ENCODE measurements at regions not wholly inside any gene's neighbourhood (a gene's known extent, or its start where the extent isn't known, plus 50 kb on each side); places are given as distances from the start of the nearest gene placed in this dataset.

DNA sequence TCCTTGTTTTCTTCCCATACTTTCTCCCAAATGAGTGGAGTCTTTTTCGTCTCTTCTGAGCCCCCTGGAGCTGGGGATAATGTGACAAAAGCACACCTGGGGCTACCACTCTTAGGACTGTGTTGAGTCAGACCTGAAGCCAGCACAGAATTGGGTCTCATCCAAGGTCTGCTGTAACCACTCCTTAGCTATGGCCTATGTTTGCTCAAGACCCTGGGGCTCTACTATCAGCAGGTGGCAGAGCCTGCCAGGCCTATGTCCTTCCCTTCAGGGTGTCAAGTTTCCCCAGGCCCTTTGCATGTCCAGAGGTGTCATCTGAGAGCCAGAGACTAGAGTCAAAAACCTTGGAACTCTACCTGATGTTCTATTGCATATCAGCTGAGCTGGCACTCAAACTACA is 335.7 kb downstream of the DDX10 start (continued):
- TF ChIP-seq, protein P1, sequence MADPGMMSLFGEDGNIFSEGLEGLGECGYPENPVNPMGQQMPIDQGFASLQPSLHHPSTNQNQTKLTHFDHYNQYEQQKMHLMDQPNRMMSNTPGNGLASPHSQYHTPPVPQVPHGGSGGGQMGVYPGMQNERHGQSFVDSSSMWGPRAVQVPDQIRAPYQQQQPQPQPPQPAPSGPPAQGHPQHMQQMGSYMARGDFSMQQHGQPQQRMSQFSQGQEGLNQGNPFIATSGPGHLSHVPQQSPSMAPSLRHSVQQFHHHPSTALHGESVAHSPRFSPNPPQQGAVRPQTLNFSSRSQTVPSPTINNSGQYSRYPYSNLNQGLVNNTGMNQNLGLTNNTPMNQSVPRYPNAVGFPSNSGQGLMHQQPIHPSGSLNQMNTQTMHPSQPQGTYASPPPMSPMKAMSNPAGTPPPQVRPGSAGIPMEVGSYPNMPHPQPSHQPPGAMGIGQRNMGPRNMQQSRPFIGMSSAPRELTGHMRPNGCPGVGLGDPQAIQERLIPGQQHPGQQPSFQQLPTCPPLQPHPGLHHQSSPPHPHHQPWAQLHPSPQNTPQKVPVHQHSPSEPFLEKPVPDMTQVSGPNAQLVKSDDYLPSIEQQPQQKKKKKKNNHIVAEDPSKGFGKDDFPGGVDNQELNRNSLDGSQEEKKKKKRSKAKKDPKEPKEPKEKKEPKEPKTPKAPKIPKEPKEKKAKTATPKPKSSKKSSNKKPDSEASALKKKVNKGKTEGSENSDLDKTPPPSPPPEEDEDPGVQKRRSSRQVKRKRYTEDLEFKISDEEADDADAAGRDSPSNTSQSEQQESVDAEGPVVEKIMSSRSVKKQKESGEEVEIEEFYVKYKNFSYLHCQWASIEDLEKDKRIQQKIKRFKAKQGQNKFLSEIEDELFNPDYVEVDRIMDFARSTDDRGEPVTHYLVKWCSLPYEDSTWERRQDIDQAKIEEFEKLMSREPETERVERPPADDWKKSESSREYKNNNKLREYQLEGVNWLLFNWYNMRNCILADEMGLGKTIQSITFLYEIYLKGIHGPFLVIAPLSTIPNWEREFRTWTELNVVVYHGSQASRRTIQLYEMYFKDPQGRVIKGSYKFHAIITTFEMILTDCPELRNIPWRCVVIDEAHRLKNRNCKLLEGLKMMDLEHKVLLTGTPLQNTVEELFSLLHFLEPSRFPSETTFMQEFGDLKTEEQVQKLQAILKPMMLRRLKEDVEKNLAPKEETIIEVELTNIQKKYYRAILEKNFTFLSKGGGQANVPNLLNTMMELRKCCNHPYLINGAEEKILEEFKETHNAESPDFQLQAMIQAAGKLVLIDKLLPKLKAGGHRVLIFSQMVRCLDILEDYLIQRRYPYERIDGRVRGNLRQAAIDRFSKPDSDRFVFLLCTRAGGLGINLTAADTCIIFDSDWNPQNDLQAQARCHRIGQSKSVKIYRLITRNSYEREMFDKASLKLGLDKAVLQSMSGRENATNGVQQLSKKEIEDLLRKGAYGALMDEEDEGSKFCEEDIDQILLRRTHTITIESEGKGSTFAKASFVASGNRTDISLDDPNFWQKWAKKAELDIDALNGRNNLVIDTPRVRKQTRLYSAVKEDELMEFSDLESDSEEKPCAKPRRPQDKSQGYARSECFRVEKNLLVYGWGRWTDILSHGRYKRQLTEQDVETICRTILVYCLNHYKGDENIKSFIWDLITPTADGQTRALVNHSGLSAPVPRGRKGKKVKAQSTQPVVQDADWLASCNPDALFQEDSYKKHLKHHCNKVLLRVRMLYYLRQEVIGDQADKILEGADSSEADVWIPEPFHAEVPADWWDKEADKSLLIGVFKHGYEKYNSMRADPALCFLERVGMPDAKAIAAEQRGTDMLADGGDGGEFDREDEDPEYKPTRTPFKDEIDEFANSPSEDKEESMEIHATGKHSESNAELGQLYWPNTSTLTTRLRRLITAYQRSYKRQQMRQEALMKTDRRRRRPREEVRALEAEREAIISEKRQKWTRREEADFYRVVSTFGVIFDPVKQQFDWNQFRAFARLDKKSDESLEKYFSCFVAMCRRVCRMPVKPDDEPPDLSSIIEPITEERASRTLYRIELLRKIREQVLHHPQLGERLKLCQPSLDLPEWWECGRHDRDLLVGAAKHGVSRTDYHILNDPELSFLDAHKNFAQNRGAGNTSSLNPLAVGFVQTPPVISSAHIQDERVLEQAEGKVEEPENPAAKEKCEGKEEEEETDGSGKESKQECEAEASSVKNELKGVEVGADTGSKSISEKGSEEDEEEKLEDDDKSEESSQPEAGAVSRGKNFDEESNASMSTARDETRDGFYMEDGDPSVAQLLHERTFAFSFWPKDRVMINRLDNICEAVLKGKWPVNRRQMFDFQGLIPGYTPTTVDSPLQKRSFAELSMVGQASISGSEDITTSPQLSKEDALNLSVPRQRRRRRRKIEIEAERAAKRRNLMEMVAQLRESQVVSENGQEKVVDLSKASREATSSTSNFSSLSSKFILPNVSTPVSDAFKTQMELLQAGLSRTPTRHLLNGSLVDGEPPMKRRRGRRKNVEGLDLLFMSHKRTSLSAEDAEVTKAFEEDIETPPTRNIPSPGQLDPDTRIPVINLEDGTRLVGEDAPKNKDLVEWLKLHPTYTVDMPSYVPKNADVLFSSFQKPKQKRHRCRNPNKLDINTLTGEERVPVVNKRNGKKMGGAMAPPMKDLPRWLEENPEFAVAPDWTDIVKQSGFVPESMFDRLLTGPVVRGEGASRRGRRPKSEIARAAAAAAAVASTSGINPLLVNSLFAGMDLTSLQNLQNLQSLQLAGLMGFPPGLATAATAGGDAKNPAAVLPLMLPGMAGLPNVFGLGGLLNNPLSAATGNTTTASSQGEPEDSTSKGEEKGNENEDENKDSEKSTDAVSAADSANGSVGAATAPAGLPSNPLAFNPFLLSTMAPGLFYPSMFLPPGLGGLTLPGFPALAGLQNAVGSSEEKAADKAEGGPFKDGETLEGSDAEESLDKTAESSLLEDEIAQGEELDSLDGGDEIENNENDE (IDR thresholded peaks at IDR 0.05; ENCODE audit: insufficient replicate concordance, low read length) = no peak
- TF ChIP-seq EGR1 (IDR thresholded peaks at IDR 0.05; ENCODE audit: borderline replicate concordance, low read depth, low read length) (no peak), SIN3A (conservative IDR thresholded peaks at IDR 0.05 in 1 of 2, IDR thresholded peaks at IDR 0.05 in 1 of 2; ENCODE audit: low read depth in 1 of 2, low read length in 2 of 2) (no peak), GABPA (IDR thresholded peaks at IDR 0.05; ENCODE audit: borderline replicate concordance, insufficient read depth, low read length) (no peak), TCF12 (IDR thresholded peaks at IDR 0.05; ENCODE audit: low read depth, low read length) (no peak)
- TF ChIP-seq, protein P2, sequence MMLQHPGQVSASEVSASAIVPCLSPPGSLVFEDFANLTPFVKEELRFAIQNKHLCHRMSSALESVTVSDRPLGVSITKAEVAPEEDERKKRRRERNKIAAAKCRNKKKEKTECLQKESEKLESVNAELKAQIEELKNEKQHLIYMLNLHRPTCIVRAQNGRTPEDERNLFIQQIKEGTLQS (IDR thresholded peaks at IDR 0.05; ENCODE audit: insufficient read depth, low read depth, low read length) = no peak
